ENCODE measurements at regions not wholly inside any gene's neighbourhood (a gene's known extent, or its start where the extent isn't known, plus 50 kb on each side); places are given as distances from the start of the nearest gene placed in this dataset.

GRCh38 chr20:62563561-62563960, 78.7 kb upstream of the SLCO4A1 start:
- DNase-seq (ENCODE audit: low read depth): no peak

GRCh38 chr20:62564456-62565245, 77.7 kb upstream of the SLCO4A1 start:
- no peak for DNase-seq (ENCODE audit: low read depth)

GRCh38 chr20:62566266-62566665, 76.0 kb upstream of the SLCO4A1 start:
- no peak for DNase-seq (ENCODE audit: low read depth)

GRCh38 chr20:62566771-62567170, 75.5 kb upstream of the SLCO4A1 start:
- DNase-seq (ENCODE audit: low read depth): no peak

GRCh38 chr20:62567246-62568044, 74.9 kb upstream of the SLCO4A1 start:
- DNase-seq (ENCODE audit: low read depth): no peak

GRCh38 chr20:62568045-62568389, 74.3 kb upstream of the SLCO4A1 start:
- no peak for DNase-seq (ENCODE audit: low read depth)

GRCh38 chr20:62569615-62570014, 72.7 kb upstream of the SLCO4A1 start:
- no peak for DNase-seq (ENCODE audit: low read depth)

GRCh38 chr20:62570403-62570802, 71.9 kb upstream of the SLCO4A1 start:
- DNase-seq (ENCODE audit: low read depth): no peak

GRCh38 chr20:62570897-62571668, 71.2 kb upstream of the SLCO4A1 start:
- no peak for DNase-seq (ENCODE audit: low read depth)

- DNase-seq (ENCODE audit: low read depth): no peak
Observed at GRCh38 chr20:62571669-62572344, 70.5 kb upstream of the SLCO4A1 start.

- DNase-seq (ENCODE audit: low read depth): no peak
Observed at GRCh38 chr20:62572980-62573379, 69.3 kb upstream of the SLCO4A1 start.

- no peak for DNase-seq (ENCODE audit: low read depth)
Observed at GRCh38 chr20:62573817-62574216, 68.5 kb upstream of the SLCO4A1 start.

GRCh38 chr20:62574230-62574993, 67.9 kb upstream of the SLCO4A1 start:
- no peak for DNase-seq (ENCODE audit: low read depth)

- DNase-seq (ENCODE audit: low read depth): no peak
Observed at GRCh38 chr20:62575976-62576722, 66.2 kb upstream of the SLCO4A1 start.

GRCh38 chr20:62576815-62577489, 65.4 kb upstream of the SLCO4A1 start:
- peak; percentile 47 for DNase-seq (ENCODE audit: low read depth)

GRCh38 chr20:62577490-62577836, 64.8 kb upstream of the SLCO4A1 start:
- DNase-seq (ENCODE audit: low read depth): no peak

GRCh38 chr20:62578294-62578897, 63.9 kb upstream of the SLCO4A1 start:
- no peak for DNase-seq (ENCODE audit: low read depth)

- DNase-seq (ENCODE audit: low read depth): no peak
Observed at GRCh38 chr20:62580052-62580451, 62.3 kb upstream of the SLCO4A1 start.

GRCh38 chr20:62580733-62581132, 61.6 kb upstream of the SLCO4A1 start:
- no peak for DNase-seq (ENCODE audit: low read depth)

- DNase-seq (ENCODE audit: low read depth): no peak
Observed at GRCh38 chr20:62581308-62581707, 61.0 kb upstream of the SLCO4A1 start.

Measured in EH (cell line).